ENCODE measurements at regions not wholly inside any gene's neighbourhood (a gene's known extent, or its start where the extent isn't known, plus 50 kb on each side); places are given as distances from the start of the nearest gene placed in this dataset.

DNA sequence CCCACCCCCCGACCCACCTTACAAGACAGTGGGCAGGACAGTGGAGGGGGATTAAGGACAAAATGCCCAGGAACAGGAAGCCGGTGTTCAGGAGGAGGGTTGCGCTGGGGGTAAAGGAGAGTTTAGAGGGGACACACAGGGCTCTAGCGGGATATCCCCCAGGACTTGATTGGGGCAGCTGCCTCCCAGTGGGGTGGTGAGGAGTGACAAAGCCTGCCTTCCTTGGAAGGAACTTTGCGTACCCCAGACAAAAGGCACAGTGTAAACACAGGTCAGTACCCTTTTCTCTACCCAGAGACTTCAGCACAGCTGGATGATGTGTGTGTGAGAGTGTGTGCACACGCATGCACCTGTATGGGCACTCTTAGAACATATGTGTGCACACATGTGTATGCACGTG, 51.7 kb upstream of the BCAR3 start:
- H3K36me3 Mint-ChIP-seq (ENCODE audit: low read depth): no peaks in the 10 kb centered on the region
- no peaks in the 10 kb centered on the region for H3K9me3 Mint-ChIP-seq
- DNase-seq (ENCODE audit: low spot score): no peak
- peaks cover 3% of the 10 kb centered on the region for H3K27me3 Mint-ChIP-seq (ENCODE audit: low read depth)
- H3K4me1 Mint-ChIP-seq (ENCODE audit: low read depth): peaks cover 2% of the 10 kb centered on the region
- H3K27ac Mint-ChIP-seq: no peak overlapping the region
- H3K4me3 Mint-ChIP-seq (ENCODE audit: low read depth): no peak overlapping the region
- intact Hi-C loops (cut with micrococcal nuclease): no loop called here

DNA sequence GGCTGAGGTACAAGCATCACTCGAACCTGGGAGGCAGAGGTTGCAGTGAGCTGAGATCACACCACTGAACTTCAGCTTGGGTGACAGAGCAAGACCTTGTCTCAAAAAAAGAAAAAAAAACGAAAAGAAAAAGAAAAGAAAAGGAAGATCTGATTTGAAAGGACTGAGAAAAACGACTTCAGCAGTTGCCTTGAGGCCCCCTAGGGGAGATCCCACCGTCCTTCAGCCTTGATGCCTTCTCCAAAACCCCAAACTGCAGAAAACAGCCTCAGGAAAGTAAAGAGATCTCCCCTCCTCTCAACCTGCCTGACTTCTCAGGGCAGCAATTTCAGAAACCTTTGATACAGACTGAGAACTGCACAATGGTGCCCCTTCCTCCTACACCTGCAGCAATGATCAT, 50.9 kb upstream of the BCAR3 start:
- H3K27ac Mint-ChIP-seq: no peak overlapping the region
- no peak overlapping the region for H3K4me3 Mint-ChIP-seq (ENCODE audit: low read depth)
- no peaks in the 10 kb centered on the region for H3K36me3 Mint-ChIP-seq (ENCODE audit: low read depth)
- intact Hi-C loops (cut with micrococcal nuclease): no loop called here
- DNase-seq (ENCODE audit: low spot score): no peak
- H3K27me3 Mint-ChIP-seq (ENCODE audit: low read depth): peaks cover 6% of the 10 kb centered on the region
- H3K4me1 Mint-ChIP-seq (ENCODE audit: low read depth): peaks cover 2% of the 10 kb centered on the region
- H3K9me3 Mint-ChIP-seq: no peaks in the 10 kb centered on the region
